Ammon's horn (tissue), 1 donor: ENCODE measurements at regions not wholly inside any gene's neighbourhood (a gene's known extent, or its start where the extent isn't known, plus 50 kb on each side); places are given as distances from the start of the nearest gene placed in this dataset.
"Not testable (repeated sequence)": the region's sequence is repeated elsewhere in the genome, so short reads cannot be mapped to it uniquely, and the experiment has no call there.

ENCODE experiments used
- DNase-seq: peaks from one replicate; pipeline ENCODE4 v3.0.0-alpha.2; 2016; ENCODE audit warnings: low spot score

- no peak for DNase-seq
Observed at GRCh38 chr6:121925534-121926255, 473.8 kb upstream of the HSF2 start.

GRCh38 chr6:121929301-121929700, 470.2 kb upstream of the HSF2 start:
- DNase-seq, result no peak

DNA sequence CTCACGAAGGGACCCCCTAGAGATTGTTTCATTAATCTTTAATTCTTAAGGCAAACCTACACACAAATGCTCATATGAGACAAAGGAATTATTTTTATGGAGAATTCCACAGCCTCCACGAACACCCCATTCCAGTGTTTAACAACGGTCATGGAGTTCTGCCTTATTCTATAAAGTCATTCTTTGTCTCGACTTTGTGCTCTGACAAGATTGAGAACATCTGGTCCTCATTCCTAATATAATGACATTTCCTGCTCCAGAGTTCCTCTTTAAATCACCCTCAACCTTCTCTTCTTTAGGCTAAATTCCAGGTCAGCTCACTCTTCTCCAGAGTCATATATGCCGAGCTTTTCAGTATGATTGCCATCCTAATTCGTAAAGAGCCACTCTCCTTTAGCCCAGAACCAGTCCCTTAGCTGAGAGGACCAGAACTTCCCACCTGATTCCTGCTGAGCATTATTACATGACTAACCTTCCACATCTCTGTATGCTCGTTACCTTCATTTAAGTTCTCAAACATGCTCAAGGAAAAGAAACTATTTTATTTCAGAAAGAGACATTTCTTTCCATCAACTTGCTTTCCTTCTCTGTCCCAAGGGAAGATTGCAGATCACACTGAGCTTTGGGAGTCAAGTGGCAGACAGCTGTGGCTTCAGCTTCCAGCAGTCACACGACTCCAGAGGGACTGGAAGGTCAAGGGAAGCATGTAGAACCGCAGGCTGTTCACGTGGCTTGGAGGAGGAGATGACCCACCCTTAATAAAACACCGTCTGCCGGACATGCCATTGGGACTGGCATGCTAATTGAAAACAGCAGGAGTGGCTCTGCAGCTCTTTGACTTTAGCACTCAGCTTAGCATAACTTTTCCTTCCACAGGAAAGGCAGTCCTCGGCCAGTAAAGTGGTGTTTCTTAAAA, 467.1 kb upstream of the HSF2 start:
- peak; percentile 22 for DNase-seq

- DNase-seq, result no peak
Observed at GRCh38 chr6:121934451-121934850, 465.0 kb upstream of the HSF2 start.

GRCh38 chr6:121940728-121941127, 458.7 kb upstream of the HSF2 start:
- no peak for DNase-seq

DNA sequence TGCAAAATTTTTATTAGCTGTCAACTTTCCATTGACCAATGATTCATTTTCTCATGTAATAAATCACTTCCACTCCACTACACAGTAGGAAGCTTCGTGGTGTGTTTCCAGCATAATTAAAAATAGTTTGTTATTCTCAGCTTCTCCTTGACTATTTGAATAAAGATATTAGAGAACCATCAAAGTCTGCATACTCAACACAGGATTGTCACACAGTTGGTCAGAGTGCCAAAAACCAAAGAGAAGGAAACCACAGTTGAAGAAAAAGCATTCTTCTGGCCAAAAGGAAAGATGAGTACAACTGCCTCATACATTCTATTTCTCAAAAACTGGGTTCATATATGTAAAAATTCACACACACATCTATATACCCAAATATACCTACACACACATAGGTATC, 455.1 kb upstream of the HSF2 start:
- no peak for DNase-seq

DNA sequence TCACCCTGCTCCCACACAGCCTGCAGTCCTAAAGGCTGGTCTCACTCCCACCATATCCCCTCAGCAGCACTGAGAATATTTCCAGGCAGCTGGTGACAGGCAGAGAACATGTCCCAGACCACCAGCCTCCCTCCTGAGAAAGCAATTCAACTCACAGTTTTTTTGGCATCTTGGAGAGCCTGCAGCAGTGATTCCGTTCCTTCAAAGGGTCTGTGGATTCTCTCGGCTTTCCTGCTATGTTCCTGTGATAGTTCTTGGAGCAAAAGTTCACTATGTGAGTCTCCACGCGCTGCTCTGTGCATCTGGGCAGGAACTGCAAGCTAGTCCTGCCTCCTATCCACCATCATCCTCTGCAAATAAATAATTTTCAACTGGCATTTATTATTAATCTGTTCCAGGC, 448.3 kb upstream of the HSF2 start:
- DNase-seq, result no peak

- no peak for DNase-seq
Observed at GRCh38 chr6:121951918-121952379, 447.5 kb upstream of the HSF2 start.

GRCh38 chr6:121955401-121955800, 444.1 kb upstream of the HSF2 start:
- not testable (repeated sequence) for DNase-seq

- DNase-seq, result no peak
Observed at GRCh38 chr6:121956782-121957181, 442.7 kb upstream of the HSF2 start.

DNA sequence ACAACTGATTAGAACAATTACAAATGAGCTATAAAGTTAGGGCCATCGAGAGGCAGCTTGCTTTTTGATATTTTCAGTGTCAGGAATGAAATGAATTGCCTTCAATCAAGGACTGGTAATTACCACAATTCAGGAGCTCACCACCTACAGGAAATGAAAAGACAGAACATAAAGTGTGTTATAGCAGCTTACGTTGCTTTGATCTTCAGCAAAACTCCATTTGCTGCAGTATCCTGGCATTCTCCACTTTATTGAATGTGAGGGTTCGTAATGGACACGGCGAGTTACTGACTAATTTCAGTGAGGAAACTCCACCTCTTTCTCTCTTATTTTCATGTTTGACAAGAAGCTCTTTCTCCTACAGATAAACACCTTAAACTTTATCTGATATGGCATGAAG, 440.0 kb upstream of the HSF2 start:
- DNase-seq, result no peak

- no peak for DNase-seq
Observed at GRCh38 chr6:121961619-121962125, 437.8 kb upstream of the HSF2 start.

DNA sequence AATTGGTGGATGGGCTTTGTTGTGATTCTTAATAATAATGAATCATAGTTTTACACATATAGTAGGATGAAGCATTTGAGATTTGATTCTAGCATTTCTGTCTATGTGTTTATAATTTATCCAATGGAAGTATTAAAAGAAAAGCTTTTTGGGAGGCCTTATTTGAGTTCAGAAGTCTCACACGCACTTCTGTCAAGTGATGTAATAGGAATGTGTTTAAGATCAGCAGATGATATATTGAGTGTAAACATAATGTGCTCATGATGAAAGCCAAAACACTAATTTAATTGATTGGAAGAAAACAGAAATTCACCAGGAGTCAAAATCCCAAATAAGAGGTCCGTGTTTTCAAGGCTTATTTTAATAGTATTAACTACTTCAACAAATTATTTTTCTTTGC, 435.6 kb upstream of the HSF2 start:
- DNase-seq, result no peak

- no peak for DNase-seq
Observed at GRCh38 chr6:121965739-121966138, 433.7 kb upstream of the HSF2 start.

DNA sequence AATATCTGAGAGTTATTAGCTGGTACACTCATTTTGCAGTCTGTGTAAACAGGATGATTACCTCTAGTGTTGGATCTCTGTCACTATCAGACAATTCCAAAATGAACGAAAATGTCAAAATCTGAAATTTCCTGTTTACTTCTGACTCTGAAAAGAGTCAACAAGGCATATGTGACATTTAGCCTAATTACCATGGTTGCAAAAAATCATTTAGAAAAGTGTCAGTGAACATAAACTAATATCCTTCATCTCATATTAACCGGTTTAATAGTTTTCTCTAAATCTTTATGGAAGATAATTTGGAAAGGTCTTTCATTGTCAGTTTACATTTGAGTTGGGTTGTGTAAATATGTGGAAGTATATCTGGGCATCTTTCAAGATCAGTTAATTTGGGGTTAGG, 431.8 kb upstream of the HSF2 start:
- no peak for DNase-seq

DNA sequence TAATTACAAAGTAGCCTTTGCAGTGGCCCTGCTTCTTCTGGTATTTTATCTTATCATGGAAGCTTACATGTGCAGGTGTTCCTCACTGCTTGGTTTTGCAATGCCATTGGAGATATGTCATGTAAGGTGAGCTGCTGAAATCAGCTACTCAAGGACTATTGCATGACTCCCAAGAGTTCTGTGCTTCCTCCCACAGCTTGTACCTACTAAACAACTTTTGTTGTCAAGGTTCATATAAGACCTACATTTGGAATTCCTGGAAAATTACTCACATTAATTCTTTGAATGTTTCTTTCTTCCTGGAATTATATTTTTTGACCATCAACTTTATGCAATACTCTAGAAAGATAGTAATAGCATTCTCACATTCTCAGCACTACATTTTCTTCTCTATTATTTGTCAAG, 427.5 kb upstream of the HSF2 start:
- no peak for DNase-seq

DNA sequence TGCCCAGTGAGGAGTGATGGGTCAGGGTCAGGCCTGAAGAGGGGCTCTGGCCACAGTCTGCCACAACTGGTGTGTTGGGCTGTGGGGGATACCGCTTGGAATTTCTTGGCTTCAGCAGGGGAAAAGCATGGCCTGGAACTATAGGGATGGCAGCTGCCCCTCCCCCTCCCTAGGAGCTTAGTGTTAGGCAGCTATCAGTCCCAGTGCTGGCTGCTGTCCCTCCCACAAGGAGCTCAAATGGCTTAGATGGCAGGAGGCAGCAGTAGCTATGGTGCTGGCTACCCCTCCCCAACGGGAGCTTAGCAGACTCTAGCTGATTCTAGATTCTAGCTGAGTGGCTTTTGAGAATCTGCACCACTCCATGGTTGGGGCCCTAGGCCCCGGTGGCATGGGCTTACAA, 414.5 kb upstream of the HSF2 start:
- DNase-seq, result no peak

- no peak for DNase-seq
Observed at GRCh38 chr6:121993362-121993761, 406.1 kb upstream of the HSF2 start.

- DNase-seq, result no peak
Observed at GRCh38 chr6:121994919-121995318, 404.5 kb upstream of the HSF2 start.

- DNase-seq, result no peak
Observed at GRCh38 chr6:121998631-121999030, 400.8 kb upstream of the HSF2 start.

DNA sequence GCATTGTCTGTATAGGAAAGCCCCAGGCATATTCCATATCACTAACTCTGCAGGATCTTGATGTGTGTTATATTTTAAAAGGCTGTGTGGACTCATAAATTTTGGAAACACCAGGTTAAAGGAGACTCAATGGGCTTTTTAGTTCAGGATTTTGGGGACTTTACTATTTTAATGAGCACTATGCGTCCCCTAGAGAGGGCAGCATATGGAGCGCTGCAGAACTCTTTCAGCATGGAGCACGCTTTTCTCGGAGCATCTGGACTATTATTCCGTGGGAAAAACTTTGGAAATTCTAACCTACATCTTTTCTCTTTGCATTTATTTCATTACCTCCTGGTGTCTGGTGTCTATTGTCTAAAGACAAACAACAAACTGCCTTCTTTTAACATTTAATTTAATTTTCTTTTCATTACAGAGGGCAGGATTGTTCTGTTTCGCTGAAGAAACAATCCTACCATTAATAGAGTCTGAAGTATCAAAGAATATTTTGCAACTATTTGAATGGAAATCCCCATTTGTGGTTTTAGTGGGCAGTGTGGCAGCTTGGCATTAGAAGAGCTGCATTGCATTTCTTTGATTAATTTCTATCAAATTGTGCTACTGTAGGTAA, 399.9 kb upstream of the HSF2 start:
- DNase-seq, result no peak

DNA sequence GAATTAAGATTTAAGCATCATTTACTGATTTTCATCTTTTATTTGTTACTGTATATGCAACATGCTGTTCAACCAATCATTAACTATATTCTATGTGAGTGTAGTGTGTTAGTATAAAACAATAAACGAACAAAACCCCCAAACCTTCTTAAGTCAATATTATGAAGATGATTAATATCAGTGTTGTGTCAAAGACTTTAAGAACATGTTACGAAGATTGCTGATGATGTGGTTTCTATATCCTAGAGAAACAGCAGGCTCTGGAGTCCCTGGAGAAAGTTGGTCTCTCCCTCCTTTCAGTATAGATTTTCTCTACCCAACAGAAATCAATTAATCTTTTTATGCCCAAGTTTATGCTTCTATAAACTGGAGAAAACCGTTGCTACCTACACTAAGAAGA, 393.8 kb upstream of the HSF2 start:
- DNase-seq, result no peak

DNA sequence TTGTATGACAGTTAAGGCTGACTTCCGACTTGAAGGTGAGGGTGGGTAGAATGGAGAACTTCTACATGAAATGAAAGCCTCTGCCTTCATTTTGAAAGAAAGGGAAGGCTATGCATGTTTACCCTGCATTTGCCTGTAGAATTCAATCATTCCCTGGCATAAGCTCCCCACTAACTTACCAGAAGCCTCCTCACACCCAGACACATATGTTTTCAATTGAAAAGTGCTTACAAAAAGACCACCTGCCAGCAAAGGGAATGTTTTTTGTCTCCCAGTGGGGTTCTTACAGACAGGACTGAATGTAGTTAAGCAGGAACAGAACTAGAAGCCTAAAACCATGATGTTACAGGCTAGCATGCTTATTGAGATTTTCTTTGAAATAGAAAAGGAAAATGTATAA, 392.1 kb upstream of the HSF2 start:
- DNase-seq, result no peak
